Neural crest cell (in vitro differentiated cells): ENCODE measurements at regions not wholly inside any gene's neighbourhood (a gene's known extent, or its start where the extent isn't known, plus 50 kb on each side); places are given as distances from the start of the nearest gene placed in this dataset.

Experiments used
- DNase-seq: peaks from one replicate; pipeline ENCODE4 v3.0.0; 2021; ENCODE audit warnings: low read depth, mixed read lengths, low spot score
- H3K27ac Mint-ChIP-seq: one replicate; pipeline ENCODE4 v1.8.0; 2021; ENCODE audit warnings: mild to moderate bottlenecking, mixed read lengths; ENCODE audit not compliant: unreplicated experiment
- H3K27me3 Mint-ChIP-seq: 2 replicates; pipeline ENCODE4 v1.8.0; 2021; ENCODE audit warnings: low read depth, mild to moderate bottlenecking, mixed read lengths
- H3K36me3 Mint-ChIP-seq: 2 replicates; pipeline ENCODE4 v1.8.0; 2021; ENCODE audit warnings: low read depth, mild to moderate bottlenecking, mixed read lengths
- H3K4me1 Mint-ChIP-seq: 2 replicates; pipeline ENCODE4 v1.8.0; 2021; ENCODE audit warnings: mixed read lengths
- H3K4me3 Mint-ChIP-seq: one replicate; pipeline ENCODE4 v1.8.0; 2021; ENCODE audit warnings: mild to moderate bottlenecking, mixed read lengths
- H3K9me3 Mint-ChIP-seq: 2 replicates; pipeline ENCODE4 v1.8.0; 2021; ENCODE audit warnings: mixed read lengths
- CTCF ChIP-seq: fragments of 200-600 bp; sonication (generic); conservative IDR thresholded peaks from 2 replicates; pipeline ENCODE4 v1.5.0; 2021; ENCODE audit warnings: antibody characterized with exemption, mild to moderate bottlenecking

DNA sequence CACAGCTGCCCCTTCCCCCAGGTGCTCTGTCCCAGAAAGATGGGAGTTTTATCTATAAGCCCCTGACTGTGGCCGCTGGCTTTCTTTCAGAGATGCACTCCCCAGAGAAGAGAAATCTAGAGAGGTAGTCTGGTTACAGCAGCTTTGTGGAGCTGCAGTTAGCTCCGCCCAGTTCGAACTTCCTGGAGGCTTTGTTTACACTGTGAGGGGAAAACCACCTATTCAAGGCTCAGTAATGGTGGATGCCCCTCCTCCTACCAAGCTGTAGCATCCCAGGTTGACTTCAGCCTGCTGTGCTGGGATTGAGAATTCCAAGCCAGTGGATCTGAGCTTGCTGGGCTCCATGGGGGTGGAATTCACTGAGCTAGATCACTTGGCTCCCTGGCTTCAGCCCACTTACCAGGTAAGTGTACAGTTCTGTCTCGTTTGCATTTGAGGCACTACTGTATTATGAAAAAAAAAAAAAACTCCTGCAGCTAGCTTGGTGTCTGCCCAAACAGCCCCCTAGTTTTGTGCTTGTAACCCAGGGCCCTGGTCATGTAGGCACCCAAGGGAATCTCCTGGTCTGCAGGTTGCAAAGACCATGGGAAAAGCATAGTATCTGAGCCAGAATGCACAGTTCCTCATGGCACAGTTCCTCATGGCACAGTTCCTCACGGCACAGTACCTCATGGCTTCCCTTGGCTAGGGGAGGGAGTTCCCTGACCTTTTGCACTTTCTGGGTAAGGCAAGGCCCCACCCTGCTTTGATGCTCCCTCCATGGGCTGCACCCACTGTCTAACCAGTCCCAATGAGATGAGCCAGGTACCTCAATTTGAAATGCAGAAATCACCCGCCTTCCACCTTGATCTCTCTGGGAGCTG lies 275.0 kb downstream of the CENPW start:
- Mint-ChIP-seq H3K9me3 (peaks cover 8% of the 10 kb centered on the region), H3K27ac (no peak overlapping the region), H3K27me3 (peaks cover 8% of the 10 kb centered on the region), H3K4me1 (no peaks in the 10 kb centered on the region), H3K4me3 (no peak overlapping the region), H3K36me3 (peaks cover 3% of the 10 kb centered on the region)
- TF ChIP-seq CTCF = no peak
- no peak for DNase-seq

DNA sequence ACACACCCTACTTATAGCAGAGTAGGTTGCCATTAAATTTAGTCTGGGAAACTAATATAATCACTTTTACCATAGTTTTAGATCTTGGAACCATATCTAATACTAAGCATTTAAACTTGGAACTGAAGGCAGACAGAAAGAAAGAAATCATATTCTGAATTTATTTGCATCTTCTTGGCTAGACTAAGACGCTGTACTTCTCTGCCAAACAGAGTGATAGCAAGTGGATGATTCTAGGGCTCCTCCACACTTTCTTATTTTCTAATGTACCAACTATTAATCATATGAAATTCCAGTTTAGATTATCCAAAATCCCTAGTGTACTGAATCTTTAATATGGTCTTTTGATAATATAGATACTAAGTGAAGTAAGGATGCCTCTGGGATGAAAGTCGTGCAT lies 277.0 kb downstream of the CENPW start:
- H3K9me3 Mint-ChIP-seq = peaks cover 8% of the 10 kb centered on the region
- H3K27ac Mint-ChIP-seq = no peak overlapping the region
- H3K4me1 Mint-ChIP-seq = no peaks in the 10 kb centered on the region
- no peak for TF ChIP-seq CTCF
- peaks cover 12% of the 10 kb centered on the region for H3K27me3 Mint-ChIP-seq
- peaks cover 3% of the 10 kb centered on the region for H3K36me3 Mint-ChIP-seq
- H3K4me3 Mint-ChIP-seq = no peak overlapping the region
- no peak for DNase-seq

DNA sequence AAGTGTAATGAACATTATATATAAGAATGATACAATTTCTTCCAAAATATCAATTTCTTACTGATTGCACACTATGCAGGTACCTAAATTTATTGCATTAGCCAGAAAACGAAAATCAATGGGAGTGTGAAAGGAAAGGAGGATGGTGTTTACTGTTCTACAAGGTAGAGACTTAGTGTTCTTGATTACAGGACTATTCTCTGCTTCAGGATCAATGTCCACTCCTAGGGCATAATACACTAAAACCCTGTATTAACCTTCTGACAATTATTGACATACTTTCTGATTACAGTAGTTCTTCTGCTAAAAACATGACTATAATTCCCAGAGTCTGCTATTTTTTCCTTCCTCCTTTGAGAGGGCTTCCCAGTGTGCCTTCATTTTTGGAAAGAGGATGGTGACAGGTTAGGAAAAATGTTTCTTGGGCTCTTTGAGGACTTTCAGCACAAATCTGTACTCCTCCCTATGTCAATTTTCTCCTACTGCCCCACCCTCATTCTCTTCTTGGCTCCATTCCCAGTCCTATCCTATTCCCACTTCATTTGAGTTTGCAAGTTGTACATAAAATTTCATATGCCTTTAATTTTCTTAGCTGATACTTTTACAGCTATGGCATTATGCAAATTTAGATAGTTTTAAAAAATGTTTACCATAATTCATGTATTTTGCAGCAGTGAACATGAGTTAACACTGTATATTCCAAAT lies 278.9 kb downstream of the CENPW start:
- no peak for DNase-seq
- TF ChIP-seq CTCF = no peak
- Mint-ChIP-seq H3K27me3 (peaks cover 12% of the 10 kb centered on the region), H3K36me3 (no peaks in the 10 kb centered on the region), H3K4me3 (no peak overlapping the region), H3K9me3 (no peaks in the 10 kb centered on the region), H3K4me1 (no peaks in the 10 kb centered on the region), H3K27ac (no peak overlapping the region)

- no peak overlapping the region for H3K4me3 Mint-ChIP-seq
- TF ChIP-seq CTCF = no peak
- H3K36me3 Mint-ChIP-seq = no peaks in the 10 kb centered on the region
- no peak for DNase-seq
- H3K9me3 Mint-ChIP-seq = no peaks in the 10 kb centered on the region
- H3K27ac Mint-ChIP-seq = no peak overlapping the region
- H3K4me1 Mint-ChIP-seq = no peaks in the 10 kb centered on the region
- peaks cover 12% of the 10 kb centered on the region for H3K27me3 Mint-ChIP-seq
Observed at GRCh38 chr6:126620719-126621118, 280.8 kb downstream of the CENPW start.

- peak; percentile 24 for DNase-seq
- H3K27me3 Mint-ChIP-seq = peaks cover 4% of the 10 kb centered on the region
- no peaks in the 10 kb centered on the region for H3K36me3 Mint-ChIP-seq
Observed at GRCh38 chr6:126625019-126625418, 285.1 kb downstream of the CENPW start.

More at GRCh38 chr6:126625019-126625418, 285.1 kb downstream of the CENPW start:
- no peak for TF ChIP-seq CTCF
- no peak overlapping the region for H3K4me3 Mint-ChIP-seq
- H3K27ac Mint-ChIP-seq = no peak overlapping the region
- H3K9me3 Mint-ChIP-seq = no peaks in the 10 kb centered on the region
- H3K4me1 Mint-ChIP-seq = no peaks in the 10 kb centered on the region
